ENCODE measurements at regions not wholly inside any gene's neighbourhood (a gene's known extent, or its start where the extent isn't known, plus 50 kb on each side); places are given as distances from the start of the nearest gene placed in this dataset.

GRCh38 chr3:81936817-81937216 is 175.4 kb upstream of the GBE1 start:
- TF ChIP-seq CTCF (IDR thresholded peaks at IDR 0.05) (no peak), POLR2A (IDR thresholded peaks at IDR 0.05) (no peak)

Measured in testis (tissue), 2 donors.